ENCODE measurements at regions not wholly inside any gene's neighbourhood (a gene's known extent, or its start where the extent isn't known, plus 50 kb on each side); places are given as distances from the start of the nearest gene placed in this dataset.

DNA sequence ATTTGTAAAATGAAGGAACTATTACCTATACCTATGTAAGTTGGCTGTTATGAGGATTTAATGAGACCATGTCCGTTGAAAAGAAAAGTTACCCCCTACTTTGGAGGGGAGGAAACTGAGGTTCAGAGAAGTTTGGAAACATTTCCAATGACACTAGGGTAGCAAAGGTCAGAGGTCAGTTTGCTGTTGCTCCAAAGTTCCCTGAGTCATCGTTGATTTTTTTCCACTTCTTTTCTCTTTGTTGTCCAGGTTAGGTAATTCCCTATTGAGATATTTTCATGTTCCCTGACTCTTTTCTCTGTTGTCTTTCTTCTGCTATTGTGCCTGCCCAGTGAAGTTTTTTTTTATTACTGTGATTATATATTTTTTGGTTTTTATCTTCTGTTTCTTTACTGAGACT is 213.8 kb upstream of the C1orf174 start:
- H3K4me3 ChIP-seq (ENCODE audit: low read length), result no peak overlapping the region
- TF ChIP-seq, protein P1, sequence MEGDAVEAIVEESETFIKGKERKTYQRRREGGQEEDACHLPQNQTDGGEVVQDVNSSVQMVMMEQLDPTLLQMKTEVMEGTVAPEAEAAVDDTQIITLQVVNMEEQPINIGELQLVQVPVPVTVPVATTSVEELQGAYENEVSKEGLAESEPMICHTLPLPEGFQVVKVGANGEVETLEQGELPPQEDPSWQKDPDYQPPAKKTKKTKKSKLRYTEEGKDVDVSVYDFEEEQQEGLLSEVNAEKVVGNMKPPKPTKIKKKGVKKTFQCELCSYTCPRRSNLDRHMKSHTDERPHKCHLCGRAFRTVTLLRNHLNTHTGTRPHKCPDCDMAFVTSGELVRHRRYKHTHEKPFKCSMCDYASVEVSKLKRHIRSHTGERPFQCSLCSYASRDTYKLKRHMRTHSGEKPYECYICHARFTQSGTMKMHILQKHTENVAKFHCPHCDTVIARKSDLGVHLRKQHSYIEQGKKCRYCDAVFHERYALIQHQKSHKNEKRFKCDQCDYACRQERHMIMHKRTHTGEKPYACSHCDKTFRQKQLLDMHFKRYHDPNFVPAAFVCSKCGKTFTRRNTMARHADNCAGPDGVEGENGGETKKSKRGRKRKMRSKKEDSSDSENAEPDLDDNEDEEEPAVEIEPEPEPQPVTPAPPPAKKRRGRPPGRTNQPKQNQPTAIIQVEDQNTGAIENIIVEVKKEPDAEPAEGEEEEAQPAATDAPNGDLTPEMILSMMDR (IDR thresholded peaks at IDR 0.05; ENCODE audit: insufficient read depth, low read depth, low read length, missing control alignments), result no peak
- no peak for DNase-seq (ENCODE audit: low read depth)

DNA sequence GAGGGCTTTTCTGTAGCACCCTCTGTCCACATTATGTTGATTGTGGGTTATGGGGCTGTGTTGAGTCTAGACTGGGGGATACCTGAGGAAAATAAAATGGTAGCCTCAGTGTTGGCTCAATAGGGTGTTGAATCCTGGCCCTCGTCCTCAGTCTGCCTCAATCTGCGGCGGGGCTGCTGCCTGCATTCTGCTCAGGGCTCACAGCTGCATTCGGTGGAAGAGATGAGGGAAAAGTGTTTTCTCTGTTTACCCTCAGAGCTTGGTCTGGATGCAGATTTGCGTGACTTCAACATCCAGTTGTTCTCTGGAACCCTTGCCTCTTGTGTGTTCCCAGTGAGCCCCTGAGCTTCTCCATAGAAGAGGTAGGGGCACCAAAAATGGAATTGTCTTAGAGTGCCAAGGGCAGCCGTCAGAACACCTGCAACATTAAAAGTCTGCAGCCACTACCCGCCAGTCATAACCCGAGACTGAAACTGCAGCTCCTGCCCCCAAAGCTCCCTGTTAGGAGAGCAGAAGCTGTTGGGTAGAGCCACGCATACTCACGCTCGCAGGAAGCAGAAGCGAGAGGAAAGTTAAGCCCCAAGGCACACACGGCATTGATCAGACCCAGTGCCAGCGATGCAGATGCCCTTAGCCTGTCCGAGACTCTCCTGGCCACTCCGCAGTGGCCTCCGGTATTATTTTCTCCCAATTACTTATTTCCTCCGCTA is 215.3 kb upstream of the C1orf174 start:
- H3K4me3 ChIP-seq (ENCODE audit: low read length), result no peak overlapping the region
- TF ChIP-seq, protein P1 (IDR thresholded peaks at IDR 0.05; ENCODE audit: insufficient read depth, low read depth, low read length, missing control alignments), result no peak
- no peak for DNase-seq (ENCODE audit: low read depth)

DNA sequence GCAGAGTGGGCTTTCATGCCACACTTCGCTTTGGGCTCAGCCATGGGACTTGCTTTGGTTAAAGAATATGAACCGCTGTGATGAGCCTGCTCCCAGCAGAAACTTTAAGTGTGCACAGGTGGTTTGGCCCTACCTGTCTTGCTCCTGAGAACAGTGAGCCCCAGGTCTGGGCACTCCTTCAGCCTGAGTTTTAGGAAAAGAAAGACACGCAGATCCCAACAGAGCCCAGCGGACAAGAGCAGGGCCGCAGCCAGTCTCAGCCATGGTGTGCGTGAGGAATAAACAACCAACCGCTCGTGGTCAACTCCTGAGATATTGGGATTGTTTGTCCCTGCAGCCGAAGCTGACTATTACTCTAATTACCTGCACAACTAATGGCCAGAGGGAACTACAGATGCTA is 217.1 kb upstream of the C1orf174 start:
- no peak for DNase-seq (ENCODE audit: low read depth)
- TF ChIP-seq, protein P1 (IDR thresholded peaks at IDR 0.05; ENCODE audit: insufficient read depth, low read depth, low read length, missing control alignments), result no peak
- H3K4me3 ChIP-seq (ENCODE audit: low read length), result no peak overlapping the region

DNA sequence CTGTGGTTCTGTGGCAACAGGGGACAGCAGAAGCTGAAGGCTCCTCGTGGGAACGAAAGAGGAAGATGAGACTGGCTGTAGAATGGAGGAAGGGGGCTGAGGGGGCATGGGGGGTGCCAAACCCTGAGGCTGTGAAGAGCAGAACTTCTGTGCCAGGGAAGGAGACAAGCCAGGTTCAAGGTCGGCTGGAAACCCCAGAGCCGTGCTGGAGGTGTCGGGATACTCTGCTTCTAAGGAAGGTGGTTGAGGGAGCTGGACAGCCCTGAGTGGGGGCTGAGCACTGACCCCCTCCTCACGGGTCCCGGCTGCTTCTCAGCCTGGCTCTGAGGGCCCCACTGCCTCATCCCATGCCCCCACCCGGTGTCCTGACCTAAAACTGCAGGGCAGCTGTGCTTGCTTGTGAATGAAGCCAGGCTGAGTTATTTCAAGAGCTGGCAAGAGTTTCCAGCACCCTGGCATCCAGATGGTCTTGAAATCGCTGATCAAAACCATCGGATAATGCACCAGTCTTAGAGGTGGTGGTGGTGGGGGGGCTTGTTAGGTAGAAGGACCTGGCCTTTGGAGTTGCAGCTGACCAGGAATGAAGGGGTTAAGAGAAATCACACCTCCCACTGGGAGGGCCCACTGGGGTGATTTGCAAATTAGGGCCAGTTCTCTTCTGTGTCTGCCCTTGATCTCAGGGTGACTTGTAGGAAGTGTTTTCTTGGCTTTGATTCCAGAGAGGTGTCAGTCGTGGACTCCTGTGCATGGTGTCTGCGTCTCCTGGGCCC is 218.9 kb upstream of the C1orf174 start:
- no peak for DNase-seq (ENCODE audit: low read depth)
- no peak overlapping the region for H3K4me3 ChIP-seq (ENCODE audit: low read length)
- TF ChIP-seq, protein P1 (IDR thresholded peaks at IDR 0.05; ENCODE audit: insufficient read depth, low read depth, low read length, missing control alignments), result no peak

DNA sequence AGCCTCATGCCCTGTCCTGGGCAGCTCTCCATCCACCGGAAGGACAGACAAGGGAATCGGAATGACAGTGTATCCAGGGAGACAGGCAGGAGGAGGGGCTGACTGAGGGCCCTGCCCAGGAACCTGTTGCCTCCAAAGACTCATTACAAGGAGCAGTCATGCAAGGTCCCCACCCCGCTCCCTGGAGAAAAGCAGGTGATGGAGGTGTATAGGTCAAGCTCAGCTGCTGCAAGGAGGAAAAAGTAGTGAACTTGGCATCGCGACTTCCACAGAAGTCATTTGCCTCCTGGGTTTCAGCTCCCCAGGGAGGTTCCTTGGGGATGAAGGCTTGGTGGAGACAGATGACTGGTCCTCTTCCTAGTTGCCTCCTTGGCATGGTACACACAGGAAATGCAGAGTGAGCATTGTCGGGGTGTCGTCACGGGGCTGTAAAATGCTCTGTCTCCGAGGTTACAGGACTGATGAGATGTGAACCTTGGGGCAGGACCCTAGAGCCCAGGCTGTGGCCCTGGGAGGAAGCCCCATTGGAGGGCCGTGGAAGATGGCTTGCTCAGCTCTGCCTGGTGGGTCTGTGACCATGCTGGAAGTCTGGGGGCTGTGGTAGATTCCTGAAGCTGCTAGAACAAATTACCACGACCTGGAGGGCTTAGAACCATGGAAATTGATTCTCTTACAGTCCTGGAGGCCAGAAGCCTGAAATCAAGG is 219.6 kb upstream of the C1orf174 start:
- DNase-seq (ENCODE audit: low read depth), result no peak

DNA sequence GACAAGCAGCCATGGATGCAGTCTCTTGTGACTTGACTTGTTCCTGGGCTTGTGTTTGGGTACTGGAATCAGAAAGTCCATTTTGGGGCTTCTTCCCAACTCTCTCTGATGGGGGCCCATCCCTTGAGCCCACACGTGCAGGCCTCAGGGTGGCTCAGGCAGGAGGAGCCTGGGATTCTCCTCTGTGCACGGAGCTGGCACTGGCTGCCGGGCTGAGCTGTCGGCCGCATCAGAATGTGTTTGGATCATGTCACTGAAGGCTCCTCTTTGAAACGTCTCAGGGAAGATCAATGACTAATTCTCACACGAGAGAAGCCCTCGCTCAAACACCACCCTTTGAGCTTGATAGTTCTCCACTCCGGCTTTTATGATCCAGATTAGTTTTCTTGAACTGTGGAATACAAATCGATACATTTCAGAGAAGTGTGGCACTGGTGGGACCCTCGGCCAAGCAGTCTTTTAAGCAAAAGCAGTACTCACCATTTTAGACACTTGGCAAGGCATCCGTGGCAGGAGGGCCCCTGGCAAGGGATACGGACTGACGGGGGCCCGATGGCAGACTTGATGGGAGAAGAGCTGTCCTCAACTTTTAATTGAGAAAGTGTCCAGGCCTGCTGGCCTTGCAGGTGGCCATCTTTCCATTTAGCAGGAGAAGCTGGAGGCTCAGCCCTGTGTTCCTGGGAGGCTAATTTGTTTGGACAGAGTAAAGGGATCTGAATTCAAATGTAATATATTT is 220.7 kb upstream of the C1orf174 start:
- no peak overlapping the region for H3K4me3 ChIP-seq (ENCODE audit: low read length)
- no peak for DNase-seq (ENCODE audit: low read depth)
- TF ChIP-seq, protein P1 (IDR thresholded peaks at IDR 0.05; ENCODE audit: insufficient read depth, low read depth, low read length, missing control alignments), result no peak

More for the DNA sequence above, 219.6 kb upstream of the C1orf174 start:
- H3K4me3 ChIP-seq (ENCODE audit: low read length), result no peak overlapping the region
- TF ChIP-seq, protein P1 (IDR thresholded peaks at IDR 0.05; ENCODE audit: insufficient read depth, low read depth, low read length, missing control alignments), result no peak

Measured in epithelial cell of esophagus (primary cell).